ENCODE measurements at regions not wholly inside any gene's neighbourhood (a gene's known extent, or its start where the extent isn't known, plus 50 kb on each side); places are given as distances from the start of the nearest gene placed in this dataset.

DNA sequence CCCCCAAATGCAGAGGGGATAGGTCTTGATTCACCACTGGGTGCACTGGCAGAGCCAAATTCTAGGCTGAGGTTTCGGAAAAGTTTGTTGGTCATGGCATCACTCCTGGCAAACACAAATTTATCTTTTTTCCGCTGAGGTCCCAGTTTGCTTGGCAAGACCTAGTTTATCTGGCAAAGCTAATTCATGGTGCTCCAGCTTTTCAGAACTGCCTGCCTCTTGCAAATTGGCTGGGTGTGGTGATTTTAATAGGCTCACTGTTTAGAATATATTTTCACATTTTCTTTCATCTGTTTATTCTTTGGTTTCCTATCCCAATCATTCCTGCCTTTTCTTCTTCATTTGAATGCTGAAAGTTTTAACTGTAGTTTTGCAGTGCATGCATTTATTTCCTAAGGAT is 50.5 kb upstream of the MAMDC2 start:
- Histone ChIP-seq H3K4me1 (ENCODE audit: control insufficient read depth in 1 of 2, insufficient read depth in 2 of 2, low read length in 2 of 2) (no peaks in the 10 kb centered on the region), H3K27ac (ENCODE audit: low read depth in 1 of 2, low read length in 2 of 2) (no peak overlapping the region), H3K36me3 (ENCODE audit: control insufficient read depth in 1 of 2, insufficient read depth in 2 of 2, low read length in 1 of 2) (no peaks in the 10 kb centered on the region), H3K4me3 (ENCODE audit: low read length in 2 of 2) (no peak overlapping the region), H3K27me3 (ENCODE audit: control insufficient read depth in 1 of 2, insufficient read depth in 2 of 2, low read length in 1 of 2) (no peaks in the 10 kb centered on the region), H3K9me3 (ENCODE audit: control insufficient read depth, low read length) (no peaks in the 10 kb centered on the region)
- DNase-seq = no peak
- 0 to 6% methylated on average over 2 of the region's 2 CpGs for WGBS, 2 donors
- no peak for ATAC-seq (ENCODE audit: low FRiP score)
- intact Hi-C loops (cut with DNase I) = no loop called here

All from aorta (tissue), 5 donors.